HFFc6 (cell line): ENCODE measurements at regions not wholly inside any gene's neighbourhood (a gene's known extent, or its start where the extent isn't known, plus 50 kb on each side); places are given as distances from the start of the nearest gene placed in this dataset.

ENCODE experiments used
- DNase-seq: peaks from one replicate; pipeline ENCODE4 v3.0.0-alpha.2; 2018
- H3K27ac Mint-ChIP-seq: 2 replicates; pipeline ENCODE4 v1.8.0; 2020; ENCODE audit warnings: mild to moderate bottlenecking, mixed read lengths
- H3K27me3 Mint-ChIP-seq: 2 replicates; pipeline ENCODE4 v1.8.0; 2021; ENCODE audit warnings: mild to moderate bottlenecking, moderate library complexity, mixed read lengths; ENCODE audit not compliant: insufficient read depth
- H3K36me3 Mint-ChIP-seq: 2 replicates; pipeline ENCODE4 v1.8.0; 2021; ENCODE audit warnings: low read depth, mixed read lengths
- H3K4me1 Mint-ChIP-seq: 2 replicates; pipeline ENCODE4 v1.8.0; 2020; ENCODE audit warnings: low read depth, mixed read lengths
- H3K4me3 Mint-ChIP-seq: 2 replicates; pipeline ENCODE4 v1.8.0; 2020; ENCODE audit warnings: mild to moderate bottlenecking, moderate library complexity, mixed read lengths
- H3K9me3 Mint-ChIP-seq: 2 replicates; pipeline ENCODE4 v1.8.0; 2020; ENCODE audit warnings: mild to moderate bottlenecking, mixed read lengths
- CTCF ChIP-seq: fragments of 200-600 bp; sonication (generic); IDR thresholded peaks from 2 replicates; pipeline ENCODE4 v1.5.0; 2021; ENCODE audit warnings: antibody characterized with exemption, mild to moderate bottlenecking

- no peaks in the 10 kb centered on the region for H3K4me1 Mint-ChIP-seq
- no peaks in the 10 kb centered on the region for H3K36me3 Mint-ChIP-seq
- no peak overlapping the region for H3K27ac Mint-ChIP-seq
- peaks cover 21% of the 10 kb centered on the region for H3K9me3 Mint-ChIP-seq
- DNase-seq: no peak
- TF ChIP-seq CTCF: no peak
- no peak overlapping the region for H3K4me3 Mint-ChIP-seq
- no peaks in the 10 kb centered on the region for H3K27me3 Mint-ChIP-seq
Measured at GRCh38 chr5:161235569-161235968, 311.0 kb downstream of the GABRB2 start.

GRCh38 chr5:161233553-161233952 is 313.0 kb downstream of the GABRB2 start:
- Mint-ChIP-seq H3K9me3 (peaks cover 15% of the 10 kb centered on the region), H3K27me3 (no peaks in the 10 kb centered on the region), H3K36me3 (no peaks in the 10 kb centered on the region), H3K4me1 (no peaks in the 10 kb centered on the region), H3K27ac (no peak overlapping the region), H3K4me3 (no peak overlapping the region)
- no peak for TF ChIP-seq CTCF
- DNase-seq: no peak

GRCh38 chr5:161230221-161230620 is 316.3 kb downstream of the GABRB2 start:
- no peak for TF ChIP-seq CTCF

GRCh38 chr5:161219816-161220215 is 326.7 kb downstream of the GABRB2 start:
- H3K36me3 Mint-ChIP-seq: no peaks in the 10 kb centered on the region

More at GRCh38 chr5:161230221-161230620, 316.3 kb downstream of the GABRB2 start:
- Mint-ChIP-seq H3K27ac (no peak overlapping the region), H3K4me1 (no peaks in the 10 kb centered on the region), H3K4me3 (no peak overlapping the region), H3K9me3 (peaks cover 34% of the 10 kb centered on the region), H3K27me3 (no peaks in the 10 kb centered on the region), H3K36me3 (no peaks in the 10 kb centered on the region)
- no peak for DNase-seq

GRCh38 chr5:161216877-161217276 is 329.6 kb downstream of the GABRB2 start:
- Mint-ChIP-seq H3K4me1 (no peaks in the 10 kb centered on the region), H3K9me3 (peaks cover 23% of the 10 kb centered on the region), H3K36me3 (no peaks in the 10 kb centered on the region), H3K27ac (no peak overlapping the region), H3K4me3 (no peak overlapping the region), H3K27me3 (peaks cover 1% of the 10 kb centered on the region; the same call in 1 of the 2 replicates)
- DNase-seq: no peak
- TF ChIP-seq CTCF: no peak

More at GRCh38 chr5:161219816-161220215, 326.7 kb downstream of the GABRB2 start:
- no peak overlapping the region for H3K4me3 Mint-ChIP-seq
- DNase-seq: no peak
- peaks cover 25% of the 10 kb centered on the region for H3K9me3 Mint-ChIP-seq
- peaks cover 1% of the 10 kb centered on the region; the same call in 1 of the 2 replicates for H3K27me3 Mint-ChIP-seq
- TF ChIP-seq CTCF: no peak
- no peaks in the 10 kb centered on the region for H3K4me1 Mint-ChIP-seq
- H3K27ac Mint-ChIP-seq: no peak overlapping the region
